Osteoblast (primary cell): ENCODE measurements at regions not wholly inside any gene's neighbourhood (a gene's known extent, or its start where the extent isn't known, plus 50 kb on each side); places are given as distances from the start of the nearest gene placed in this dataset.

Experiments
- DNase-seq: peaks from one replicate; pipeline ENCODE4 v3.0.0; 2011; ENCODE audit warnings: low spot score, mixed read lengths; ENCODE audit not compliant: insufficient read length; ENCODE audit errors: missing footprints
- H2AFZ ChIP-seq: 2 replicates; pipeline ENCODE4 v1.6.0; 2011; ENCODE audit warnings: mild to moderate bottlenecking, low read length
- H3K27ac ChIP-seq: 2 replicates; pipeline ENCODE4 v1.5.1; 2011; ENCODE audit warnings: mild to moderate bottlenecking, low read depth, low read length, moderate library complexity
- H3K27me3 ChIP-seq: 2 replicates; pipeline ENCODE4 v1.6.0; 2012; ENCODE audit warnings: mild to moderate bottlenecking, control low read depth, inconsistent platforms, low read length, moderate library complexity; ENCODE audit not compliant: insufficient read depth
- H3K36me3 ChIP-seq: 2 replicates; pipeline ENCODE4 v1.5.1; 2011; ENCODE audit warnings: mild to moderate bottlenecking, low read length, control low read depth, moderate library complexity; ENCODE audit not compliant: insufficient read depth
- H3K4me1 ChIP-seq: 2 replicates; pipeline ENCODE4 v1.5.1; 2011; ENCODE audit warnings: mild to moderate bottlenecking, low read length, control low read depth, moderate library complexity; ENCODE audit not compliant: insufficient read depth
- H3K4me2 ChIP-seq: 2 replicates; pipeline ENCODE4 v1.6.0; 2011; ENCODE audit warnings: mild to moderate bottlenecking, low read length; ENCODE audit not compliant: insufficient read depth
- H3K4me3 ChIP-seq: fragments of 200-600 bp; sonication (generic); 3 replicates; pipeline ENCODE4 v1.5.1; 2012; ENCODE audit warnings: mild to moderate bottlenecking, low read length, inconsistent platforms; ENCODE audit not compliant: insufficient read depth
- H3K79me2 ChIP-seq: 2 replicates; pipeline ENCODE4 v1.6.0; 2012; ENCODE audit warnings: mild to moderate bottlenecking, low read length, control low read depth, inconsistent platforms; ENCODE audit not compliant: insufficient read depth
- H3K9me3 ChIP-seq: 2 replicates; pipeline ENCODE4 v1.5.1; 2011; ENCODE audit warnings: low read depth, low read length, control low read depth
- H4K20me1 ChIP-seq: 2 replicates; pipeline ENCODE4 v1.6.0; 2012; ENCODE audit warnings: mild to moderate bottlenecking, low read length, control low read depth; ENCODE audit not compliant: insufficient read depth
- CTCF ChIP-seq: IDR thresholded peaks from 2 replicates; pipeline ENCODE4 v1.5.1; 2011; ENCODE audit warnings: mild to moderate bottlenecking, low read depth, low read length, moderate library complexity; ENCODE audit errors: extremely low read depth

- Histone ChIP-seq H3K79me2 (no peaks in the 10 kb centered on the region), H3K27ac (peak overlapping the region; percentile 73), H4K20me1 (no peaks in the 10 kb centered on the region), H3K9me3 (no peaks in the 10 kb centered on the region), H3K4me3 (peak overlapping the region; percentile 34), H3K36me3 (no peaks in the 10 kb centered on the region), H3K27me3 (no peaks in the 10 kb centered on the region), H3K4me1 (peaks cover 25% of the 10 kb centered on the region), H3K4me2 (peak overlapping the region; percentile 75), H2AFZ (peak overlapping the region; percentile 37)
- no peak for TF ChIP-seq CTCF
- peak; percentile 53 for DNase-seq
Measured at GRCh38 chr6:56370561-56371211, 123.3 kb upstream of the COL21A1 start.

GRCh38 chr6:56370127-56370540 lies 122.8 kb upstream of the COL21A1 start:
- H2AFZ ChIP-seq, result peak overlapping the region; percentile 37
- H3K4me1 ChIP-seq, result peaks cover 31% of the 10 kb centered on the region
- H3K79me2 ChIP-seq, result no peaks in the 10 kb centered on the region
- H3K27ac ChIP-seq, result peak overlapping the region; percentile 73
- peak overlapping the region; percentile 34 for H3K4me3 ChIP-seq
- H3K36me3 ChIP-seq, result no peaks in the 10 kb centered on the region
- no peaks in the 10 kb centered on the region for H3K9me3 ChIP-seq
- H3K4me2 ChIP-seq, result peak overlapping the region; percentile 75
- H4K20me1 ChIP-seq, result no peaks in the 10 kb centered on the region
- H3K27me3 ChIP-seq, result no peaks in the 10 kb centered on the region
- no peak for DNase-seq
- TF ChIP-seq CTCF, result peak; percentile 49

GRCh38 chr6:56368491-56368890 lies 121.1 kb upstream of the COL21A1 start:
- TF ChIP-seq CTCF, result no peak
- H3K4me2 ChIP-seq, result no peak overlapping the region
- peaks cover 43% of the 10 kb centered on the region for H3K4me1 ChIP-seq
- no peaks in the 10 kb centered on the region for H3K79me2 ChIP-seq
- no peaks in the 10 kb centered on the region for H4K20me1 ChIP-seq
- no peak overlapping the region for H2AFZ ChIP-seq
- H3K4me3 ChIP-seq, result no peak overlapping the region
- H3K27me3 ChIP-seq, result no peaks in the 10 kb centered on the region
- no peak overlapping the region for H3K27ac ChIP-seq
- H3K9me3 ChIP-seq, result no peaks in the 10 kb centered on the region
- H3K36me3 ChIP-seq, result no peaks in the 10 kb centered on the region
- DNase-seq, result no peak

- H3K4me3 ChIP-seq, result no peak overlapping the region
- TF ChIP-seq CTCF, result no peak
- no peaks in the 10 kb centered on the region for H3K9me3 ChIP-seq
- H3K79me2 ChIP-seq, result no peaks in the 10 kb centered on the region
- H2AFZ ChIP-seq, result no peak overlapping the region
- H3K4me2 ChIP-seq, result no peak overlapping the region
- no peak overlapping the region for H3K27ac ChIP-seq
- no peak for DNase-seq
- peaks cover 41% of the 10 kb centered on the region for H3K4me1 ChIP-seq
- no peaks in the 10 kb centered on the region for H4K20me1 ChIP-seq
- no peaks in the 10 kb centered on the region for H3K27me3 ChIP-seq
- H3K36me3 ChIP-seq, result no peaks in the 10 kb centered on the region
Measured at GRCh38 chr6:56366141-56366852, 118.9 kb upstream of the COL21A1 start.
